ENCODE measurements at regions not wholly inside any gene's neighbourhood (a gene's known extent, or its start where the extent isn't known, plus 50 kb on each side); places are given as distances from the start of the nearest gene placed in this dataset.
A peak's percentile ranks its signal among the peaks of the same experiment; 100 is the strongest.
"Not testable (repeated sequence)": the region's sequence is repeated elsewhere in the genome, so short reads cannot be mapped to it uniquely, and the experiment has no call there.

DNA sequence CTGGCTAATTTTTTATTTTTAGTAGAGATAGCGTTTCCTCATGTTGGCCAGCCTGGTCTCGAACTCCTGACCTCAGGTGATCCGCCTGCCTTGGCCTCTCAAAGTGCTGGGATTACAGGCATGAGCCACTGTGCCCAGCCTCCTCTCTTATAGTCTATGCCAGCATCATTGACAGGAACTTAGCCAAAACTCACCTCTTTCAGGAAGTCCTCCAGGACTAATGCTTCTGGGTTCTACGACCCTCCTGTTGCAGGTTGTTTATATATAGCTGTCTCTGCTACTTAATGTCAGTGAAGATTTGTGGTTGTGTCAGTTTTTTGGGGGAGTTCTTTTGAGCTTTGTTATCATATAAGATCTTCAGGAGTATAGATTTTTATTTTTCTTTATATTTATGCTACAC is 112.1 kb upstream of the CDC42EP3 start:
- no peak for DNase-seq

DNA sequence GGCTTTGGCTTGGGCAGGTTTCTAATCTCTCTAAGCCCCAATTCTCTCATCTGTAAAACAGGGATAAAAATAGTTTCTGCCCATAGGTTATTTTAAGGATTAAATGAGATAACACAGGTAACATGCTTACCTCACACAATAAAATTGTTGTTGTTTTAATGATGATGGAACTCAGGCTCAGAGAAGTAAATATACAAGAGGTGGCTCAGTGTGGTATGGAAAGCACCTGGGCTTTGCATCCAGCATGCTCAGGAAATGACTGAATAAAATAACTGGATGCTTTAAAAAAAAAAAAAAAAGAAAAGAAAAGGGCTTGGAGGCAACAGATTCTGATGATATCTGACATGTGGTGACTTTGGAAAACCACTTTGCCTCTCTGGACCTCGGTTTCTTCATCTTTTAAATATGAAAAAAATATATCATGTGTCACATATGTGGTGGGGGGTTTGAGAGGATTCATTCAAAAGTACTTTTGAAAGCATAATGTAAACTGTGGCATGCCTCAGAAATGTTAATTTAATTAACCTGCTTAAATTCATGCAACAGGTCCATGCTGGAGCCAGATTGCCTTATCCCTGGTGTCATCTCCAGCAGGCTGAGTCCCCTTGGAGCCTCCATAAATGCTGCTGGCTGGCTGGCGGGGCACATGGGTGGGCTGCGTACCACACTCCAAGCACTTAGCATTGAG is 112.8 kb upstream of the CDC42EP3 start:
- DNase-seq: no peak

DNA sequence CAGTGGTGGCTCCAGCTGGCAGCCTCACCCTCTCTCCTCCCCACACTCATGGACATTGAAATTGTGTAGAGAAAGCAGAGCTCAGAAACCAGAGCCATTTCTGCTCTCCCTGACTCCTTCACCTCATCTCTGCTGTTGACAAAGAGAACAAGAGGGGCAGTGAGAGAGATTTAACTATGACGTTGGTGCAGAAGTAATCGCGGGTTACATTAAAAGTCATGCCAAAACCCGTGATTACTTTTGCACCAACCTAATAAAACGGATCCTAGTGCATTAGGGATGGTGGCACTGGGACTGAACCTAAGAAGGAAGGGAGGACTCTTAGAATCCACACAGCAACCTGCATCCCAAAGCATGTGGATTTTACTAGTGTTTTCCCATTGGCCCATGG is 113.3 kb upstream of the CDC42EP3 start:
- no peak for DNase-seq

DNA sequence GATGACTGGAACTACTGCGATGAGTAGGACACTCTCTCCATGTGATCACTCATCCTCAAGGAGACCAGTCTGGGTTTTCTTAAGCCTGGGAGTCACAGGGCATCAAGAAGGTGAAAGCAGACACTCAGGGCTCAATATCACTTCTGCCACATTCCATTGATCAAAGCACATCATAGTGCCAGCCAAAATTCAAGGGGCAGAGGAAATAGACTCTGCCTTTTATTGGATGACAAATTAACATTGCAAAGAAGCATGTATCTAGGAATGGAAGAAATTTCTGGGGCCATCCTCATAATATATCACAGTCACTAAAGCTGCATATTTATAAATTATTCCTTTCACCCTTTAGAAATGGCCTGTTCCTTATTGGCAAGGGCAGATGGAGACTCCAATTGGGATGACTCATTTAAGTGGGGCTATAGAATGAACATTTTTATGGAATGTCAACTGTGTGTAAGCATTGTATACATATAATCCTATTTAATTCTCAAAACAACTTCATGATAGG is 114.8 kb upstream of the CDC42EP3 start:
- no peak for DNase-seq

DNA sequence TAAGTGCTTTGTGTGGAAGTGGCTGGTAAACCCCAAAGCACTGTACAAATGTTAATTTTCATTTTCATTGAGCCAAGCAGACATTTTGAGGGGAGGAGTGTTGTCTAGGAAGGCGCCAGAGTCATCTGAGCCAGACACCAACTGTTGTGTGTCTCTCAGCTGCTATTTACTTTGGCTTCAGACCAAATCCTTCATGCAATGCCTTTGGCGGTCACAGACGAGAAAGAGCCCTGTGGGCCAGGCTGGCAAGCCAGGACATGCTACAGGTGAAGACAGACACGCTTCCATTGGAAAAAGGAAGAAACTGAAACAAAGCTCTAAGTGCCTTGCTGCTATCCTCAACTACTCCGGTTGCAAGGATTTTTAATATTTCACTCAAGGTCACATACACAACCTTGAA is 115.4 kb upstream of the CDC42EP3 start:
- no peak for DNase-seq

DNA sequence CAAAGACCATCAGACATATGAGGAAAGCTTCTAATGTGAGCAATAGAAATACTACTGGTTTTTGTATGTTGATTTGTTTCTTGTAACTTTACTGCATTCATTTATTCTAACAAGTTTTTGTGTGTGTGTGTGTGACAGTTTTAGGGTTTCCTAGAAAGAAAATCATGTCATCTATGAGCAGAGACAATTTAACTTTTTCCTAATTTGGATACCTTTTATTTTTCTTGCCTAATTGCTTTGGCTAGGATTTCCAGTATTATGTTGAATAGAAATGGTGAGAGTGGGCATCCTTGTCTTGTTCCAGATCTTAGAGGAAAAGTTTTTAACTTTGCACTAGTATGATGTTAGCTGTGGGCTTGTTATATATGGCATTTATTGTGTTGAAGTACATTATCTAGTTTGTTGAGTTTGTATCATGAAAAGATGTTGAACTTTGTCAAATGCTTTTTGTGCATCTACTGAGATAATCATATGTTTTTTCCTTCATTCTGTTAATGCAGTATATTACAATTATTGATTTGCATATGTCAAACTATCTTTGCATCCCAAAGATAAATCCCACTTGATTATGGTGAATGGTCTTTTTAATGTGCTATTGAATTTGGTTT is 117.3 kb upstream of the CDC42EP3 start:
- no peak for DNase-seq

DNA sequence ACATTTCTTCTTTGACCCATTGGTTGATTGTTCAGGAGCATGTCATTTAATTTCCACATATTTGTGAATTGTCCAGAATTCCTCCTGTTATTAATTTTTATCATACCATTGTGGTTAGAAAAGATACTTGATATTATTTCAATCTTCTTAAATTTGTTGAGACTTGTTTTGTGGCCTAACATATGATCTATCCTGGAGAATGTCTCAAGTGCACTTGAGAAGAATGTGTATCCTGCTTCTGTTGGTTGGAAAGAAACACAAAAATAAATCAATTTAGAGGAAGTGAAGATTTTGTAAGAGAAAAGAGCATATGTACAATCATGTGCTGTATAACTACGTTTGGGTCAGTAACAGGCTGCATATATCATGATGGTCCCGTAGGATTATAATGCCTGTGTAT is 118.6 kb upstream of the CDC42EP3 start:
- no peak for DNase-seq

DNA sequence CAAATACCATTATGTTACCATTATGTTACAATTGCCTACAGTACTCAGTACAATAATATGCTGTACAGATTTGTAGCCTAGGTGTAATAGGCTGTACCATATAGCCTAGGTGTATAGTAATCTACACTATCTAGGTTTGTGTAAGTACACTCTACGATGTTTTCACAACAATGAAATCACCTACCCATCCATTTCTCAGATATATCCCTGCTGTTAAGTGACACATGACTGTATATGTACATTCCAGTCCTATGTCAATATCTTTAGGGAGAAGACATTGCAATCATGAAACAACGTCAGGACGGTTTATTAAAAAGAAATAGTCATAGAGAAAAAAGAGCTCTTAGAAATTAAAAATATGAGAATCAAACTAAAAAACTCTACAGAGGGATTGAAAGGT is 119.0 kb upstream of the CDC42EP3 start:
- no peak for DNase-seq

DNA sequence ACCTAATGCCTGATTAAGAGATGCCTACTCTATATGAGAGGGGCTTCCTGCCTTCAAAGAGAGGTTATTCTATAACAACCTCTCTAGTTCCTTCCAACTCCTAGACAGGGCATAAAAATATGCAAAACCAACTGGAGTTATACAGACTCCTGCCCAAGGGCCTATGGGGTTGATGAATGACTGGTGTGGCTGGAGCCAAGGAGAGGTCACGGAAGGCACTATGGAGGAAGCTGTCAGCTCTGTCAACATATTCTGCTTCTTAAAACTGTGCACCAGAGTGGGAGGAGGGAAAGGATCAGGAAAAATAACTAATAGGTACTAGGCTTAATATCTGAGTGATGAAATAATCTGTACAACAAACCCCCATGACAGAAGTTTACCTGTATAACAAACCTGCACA is 120.9 kb upstream of the CDC42EP3 start:
- no peak for DNase-seq

DNA sequence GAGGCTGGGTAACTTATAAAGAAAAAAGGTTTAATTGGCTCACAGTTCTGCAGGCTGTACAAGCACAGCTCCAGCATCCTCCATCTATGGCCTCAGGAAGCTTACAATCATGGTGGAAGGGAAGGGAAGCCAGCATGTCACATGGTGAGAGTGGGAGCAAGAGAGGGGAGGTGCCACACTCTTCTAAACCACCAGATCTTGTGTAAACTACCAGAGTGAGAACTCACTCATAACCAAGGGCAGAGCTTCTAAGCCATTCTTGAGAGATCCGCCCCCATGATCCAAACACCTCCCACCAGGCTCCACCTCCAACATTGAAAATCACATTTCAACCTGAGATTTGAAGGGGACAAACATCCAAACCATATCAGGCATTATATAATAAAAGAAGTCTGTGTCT is 121.6 kb upstream of the CDC42EP3 start:
- DNase-seq: no peak

DNA sequence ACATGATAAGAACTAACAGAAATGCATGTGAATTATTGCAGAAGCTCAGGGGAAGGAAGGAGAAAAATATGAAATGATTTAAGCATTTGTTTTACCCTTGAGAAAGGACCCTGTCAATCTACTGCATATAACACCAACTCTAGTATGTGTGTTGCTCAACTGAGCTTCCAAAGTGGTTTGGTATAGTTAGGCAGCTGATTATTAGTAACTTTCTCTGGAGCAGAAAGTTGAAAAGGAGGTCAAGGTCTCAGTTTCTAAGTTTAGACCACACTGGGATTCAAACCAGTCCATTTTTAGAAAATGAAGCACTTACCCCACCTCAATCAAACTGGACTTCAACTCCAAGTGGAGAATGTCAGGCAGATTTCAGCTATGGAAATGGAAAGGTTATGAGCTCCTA is 123.3 kb upstream of the CDC42EP3 start:
- DNase-seq: no peak

DNA sequence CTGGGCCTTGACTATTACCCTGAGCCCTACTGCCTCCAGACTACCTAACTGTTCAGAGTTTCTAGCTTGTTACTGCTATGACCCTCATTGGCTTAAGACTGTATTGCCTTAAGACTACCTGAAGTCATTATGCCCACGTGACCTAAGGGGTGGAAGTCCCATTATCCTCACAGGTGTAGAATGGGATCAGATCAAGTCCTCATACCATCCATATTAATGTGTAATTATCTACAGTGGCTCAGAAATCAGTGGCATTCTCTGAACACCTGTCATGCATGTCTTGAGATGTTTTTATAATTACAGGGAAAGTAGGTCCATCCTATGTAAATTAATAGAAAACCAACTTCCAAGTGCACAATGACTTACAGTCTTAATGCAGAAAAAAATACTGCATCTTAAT is 124.0 kb upstream of the CDC42EP3 start:
- DNase-seq: no peak

DNA sequence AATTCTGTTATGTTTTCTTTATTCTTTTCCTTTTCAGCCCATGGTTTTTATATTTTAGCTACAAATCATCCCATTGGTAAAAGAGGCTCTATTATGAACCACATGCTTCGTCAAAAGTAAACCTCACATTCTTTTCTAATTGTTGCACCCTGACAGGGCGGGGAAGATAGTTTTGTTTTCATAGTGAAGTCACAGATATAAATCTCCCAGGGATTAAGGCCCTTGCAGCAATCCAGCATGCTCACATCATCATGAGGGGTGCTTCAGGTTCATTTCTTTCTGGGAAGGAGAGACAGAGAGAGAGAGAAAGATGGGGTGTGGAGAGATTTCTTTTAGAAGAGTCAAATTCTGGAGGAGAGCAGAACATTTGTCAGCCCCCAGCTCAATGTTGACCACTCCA is 124.5 kb upstream of the CDC42EP3 start:
- DNase-seq: peak; percentile 49

DNA sequence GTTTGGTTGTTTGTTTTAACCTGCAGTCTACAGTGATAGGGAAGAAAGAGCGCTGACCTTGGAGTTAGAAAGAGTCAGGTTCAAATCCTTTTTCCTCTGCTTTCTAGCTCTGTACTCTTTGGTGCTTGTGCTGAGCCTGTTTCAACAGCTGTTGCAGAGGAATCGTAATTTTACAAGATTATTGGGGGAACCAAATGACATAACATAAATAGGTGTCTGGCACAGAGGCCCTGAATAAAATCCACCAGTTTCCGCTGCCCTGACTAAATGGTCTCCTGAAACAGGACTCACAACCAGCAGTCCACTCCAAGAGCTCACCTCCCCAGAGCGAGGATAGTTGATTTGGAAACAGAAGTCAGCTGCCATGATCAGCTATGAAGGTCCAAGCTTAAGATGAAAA is 125.0 kb upstream of the CDC42EP3 start:
- no peak for DNase-seq

DNA sequence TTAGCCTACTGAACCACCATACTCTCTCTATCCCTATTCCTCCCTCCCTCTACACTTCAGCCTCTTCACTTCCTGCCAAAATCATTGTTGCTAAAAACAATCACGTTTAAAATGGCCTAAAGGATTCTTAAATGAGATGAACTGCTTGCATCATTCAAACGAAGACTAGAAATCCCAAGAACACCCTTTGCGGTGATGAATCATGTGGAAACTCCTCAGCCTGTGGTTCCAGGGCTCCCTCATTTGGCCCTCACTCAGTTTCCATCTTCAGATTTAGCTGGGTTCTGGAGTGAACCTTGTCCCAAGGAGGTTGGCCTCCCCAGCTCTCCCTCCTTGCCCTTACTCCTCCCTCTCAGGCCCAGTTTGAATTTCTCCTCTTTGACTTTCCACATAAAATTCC is 125.6 kb upstream of the CDC42EP3 start:
- DNase-seq: no peak

DNA sequence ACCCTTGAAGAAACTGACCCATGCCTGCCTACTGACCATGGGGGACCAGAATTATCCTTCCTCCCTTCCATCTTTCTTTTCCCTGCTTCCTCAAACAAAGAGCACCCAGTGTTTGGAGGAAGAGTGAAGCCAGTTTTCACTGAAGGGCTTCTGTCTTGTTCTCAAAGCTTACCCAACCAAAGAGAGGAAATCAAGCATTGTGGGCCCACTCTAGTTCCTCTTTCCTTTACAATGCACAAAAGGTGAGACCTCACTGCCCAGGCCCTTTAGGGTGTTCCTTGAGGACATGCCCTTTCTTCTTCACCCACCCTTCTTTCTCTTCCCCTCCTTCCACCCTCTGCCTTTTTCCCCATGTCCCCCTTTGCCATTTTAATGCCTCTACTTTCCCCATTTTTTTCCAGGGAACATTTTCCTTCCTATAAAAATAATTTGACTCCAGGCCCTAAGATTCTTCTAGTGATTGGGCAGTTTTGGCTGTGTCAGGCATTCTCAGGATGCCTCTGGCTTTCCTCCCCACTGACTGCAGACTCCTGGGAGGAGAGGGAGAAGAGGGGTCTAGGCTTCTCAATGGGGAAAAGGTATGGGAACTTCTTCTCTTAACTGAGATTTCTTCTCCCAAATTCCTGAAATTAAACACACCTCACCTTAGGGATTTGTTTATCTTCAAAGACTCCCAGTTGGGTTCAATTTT is 126.6 kb upstream of the RMDN2 start:
- no peak for DNase-seq

DNA sequence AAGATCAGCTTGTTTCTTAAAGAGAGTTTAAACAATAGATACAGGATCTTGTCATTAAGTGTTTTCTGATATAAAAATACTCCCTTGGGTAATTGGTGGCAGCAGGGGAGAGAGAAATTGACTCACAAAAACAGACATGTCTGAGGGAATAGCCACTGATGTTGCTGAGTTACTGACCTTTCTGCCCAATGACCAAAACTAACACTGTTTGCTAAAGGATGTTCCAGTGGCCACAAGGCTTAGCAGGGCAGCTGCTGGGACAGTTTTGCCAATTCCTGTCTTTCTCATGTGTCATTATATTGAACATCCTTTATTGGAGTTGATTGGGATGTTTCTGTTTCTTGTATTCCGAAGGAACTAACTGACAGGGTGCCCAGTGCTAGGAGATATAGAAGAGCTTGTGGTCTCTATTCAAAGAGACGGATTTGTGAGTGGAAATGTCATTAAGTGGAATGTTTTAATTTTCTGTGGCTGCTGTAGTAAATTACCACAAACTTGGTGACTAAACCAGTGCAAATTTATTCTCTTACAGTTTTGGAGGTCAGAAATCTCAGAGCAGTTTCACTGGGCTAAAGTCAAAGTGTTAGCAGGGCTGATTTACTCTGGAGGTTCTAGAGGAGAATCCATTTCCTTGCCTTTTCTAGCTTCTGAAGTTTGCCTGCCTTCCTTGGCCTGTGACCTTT is 124.8 kb upstream of the RMDN2 start:
- DNase-seq: no peak

DNA sequence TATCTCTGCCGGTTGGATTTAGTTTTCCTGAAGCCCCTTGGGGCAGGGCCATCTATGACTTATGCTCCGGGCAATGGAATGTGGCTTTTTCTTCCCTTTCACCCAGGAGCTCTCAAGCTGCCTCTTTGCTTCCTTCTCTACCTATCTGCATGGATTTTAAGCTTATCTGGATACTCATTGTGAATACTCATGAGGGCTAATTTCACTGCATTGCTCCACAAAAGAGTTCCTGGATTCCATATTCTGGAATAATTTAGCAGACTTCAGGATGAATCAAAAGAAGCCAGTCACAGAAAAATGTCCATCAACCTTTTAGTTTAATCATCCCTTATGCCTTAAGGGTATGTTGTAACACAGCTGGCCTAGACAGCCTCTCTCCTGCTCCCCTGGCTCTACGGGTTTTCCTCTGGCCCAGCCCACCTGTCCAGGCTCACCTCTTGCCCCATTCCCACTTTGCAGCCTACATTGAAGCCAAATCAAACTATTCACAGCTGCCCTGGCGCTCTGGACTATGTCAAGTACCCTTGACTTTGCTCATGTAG is 122.8 kb upstream of the RMDN2 start:
- DNase-seq: no peak

DNA sequence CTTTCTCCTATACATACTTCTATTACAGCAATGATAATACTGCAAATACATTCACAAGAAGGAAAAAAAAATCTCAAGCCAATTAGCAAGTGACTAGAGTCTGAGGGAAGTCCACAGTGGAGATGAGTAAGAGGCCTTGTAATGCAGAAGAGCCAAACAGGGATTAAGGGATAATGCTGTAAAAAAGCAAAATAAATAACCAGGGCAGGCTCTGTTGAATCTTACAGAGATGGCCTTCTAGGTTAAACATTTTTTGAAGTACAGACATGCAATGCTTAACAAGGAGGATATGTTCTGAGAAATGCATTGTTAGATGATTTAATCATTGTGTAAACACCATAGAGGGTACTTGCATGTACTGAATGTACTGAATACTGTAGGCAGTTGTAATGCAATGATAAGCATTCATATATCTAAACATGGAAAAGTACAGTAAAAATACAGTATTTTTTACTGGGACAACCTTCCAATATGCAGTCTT is 122.1 kb upstream of the RMDN2 start:
- DNase-seq: no peak

DNA sequence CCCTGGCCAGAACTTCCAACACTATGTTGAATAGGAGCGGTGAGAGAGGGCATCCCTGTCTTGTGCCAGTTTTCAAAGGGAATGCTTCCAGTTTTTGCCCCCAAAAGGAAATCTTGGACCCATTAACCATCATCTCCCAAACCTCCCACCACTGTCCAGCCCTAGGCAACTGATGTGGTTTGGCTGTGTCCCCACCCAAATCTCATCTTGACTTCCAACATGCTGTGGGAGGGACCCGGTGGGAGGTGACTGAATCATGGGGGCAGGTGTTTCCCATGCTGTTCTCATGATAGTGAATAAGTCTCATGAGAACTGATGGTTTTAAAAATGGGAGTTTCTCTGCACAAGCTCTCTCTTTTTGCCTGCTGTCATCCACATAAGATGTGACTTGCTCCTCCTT is 119.1 kb upstream of the RMDN2 start:
- not testable (repeated sequence) for DNase-seq

DNA sequence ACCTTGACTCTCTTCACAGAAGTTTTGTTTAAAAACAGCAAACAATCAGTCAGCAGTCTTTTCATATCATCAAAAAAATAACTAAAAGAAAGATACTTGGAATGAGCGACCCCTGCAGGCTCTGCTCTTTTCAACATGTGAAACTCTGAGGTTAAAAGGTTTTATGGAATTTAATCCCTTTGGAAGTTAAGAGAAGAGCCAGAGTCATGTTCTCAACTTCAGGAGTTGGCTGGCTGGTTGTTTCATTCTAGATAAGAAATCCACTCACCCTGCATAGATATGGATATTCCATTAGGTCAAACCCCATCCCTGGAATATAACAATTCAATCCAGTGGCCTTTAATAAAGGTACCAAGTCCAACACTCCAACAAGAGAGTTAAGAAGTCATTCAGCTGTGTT is 115.6 kb upstream of the RMDN2 start:
- DNase-seq: peak; percentile 27

DNA sequence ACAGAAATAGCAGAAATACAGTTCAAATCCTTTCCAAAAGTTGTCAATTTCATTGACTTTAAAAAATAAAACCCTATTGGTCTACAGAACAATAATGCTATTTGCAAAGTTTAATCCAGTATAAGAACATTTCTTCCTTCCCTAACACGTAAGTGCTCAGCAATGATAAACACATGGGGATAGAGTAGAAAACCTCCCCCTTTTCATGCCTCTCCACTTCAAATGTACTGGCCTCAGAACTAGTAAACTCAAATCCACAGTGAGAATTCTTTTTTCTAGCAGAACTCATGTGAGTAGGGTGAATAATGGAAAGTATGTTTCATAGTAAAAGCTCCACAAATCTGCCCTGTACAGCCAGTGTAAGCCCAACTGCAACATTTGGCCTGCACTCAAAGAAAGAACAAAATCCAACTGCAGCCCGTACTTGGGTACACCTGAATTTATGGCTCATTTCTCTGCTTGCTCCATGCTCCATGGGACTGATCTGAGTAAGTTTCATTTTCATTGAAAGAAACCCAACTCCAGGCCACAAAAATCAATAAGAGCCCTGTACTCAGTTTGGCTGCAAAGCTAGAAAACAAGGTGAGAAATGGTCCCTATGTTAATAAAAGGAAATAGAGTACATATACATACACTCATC is 115.0 kb upstream of the RMDN2 start:
- DNase-seq: no peak

DNA sequence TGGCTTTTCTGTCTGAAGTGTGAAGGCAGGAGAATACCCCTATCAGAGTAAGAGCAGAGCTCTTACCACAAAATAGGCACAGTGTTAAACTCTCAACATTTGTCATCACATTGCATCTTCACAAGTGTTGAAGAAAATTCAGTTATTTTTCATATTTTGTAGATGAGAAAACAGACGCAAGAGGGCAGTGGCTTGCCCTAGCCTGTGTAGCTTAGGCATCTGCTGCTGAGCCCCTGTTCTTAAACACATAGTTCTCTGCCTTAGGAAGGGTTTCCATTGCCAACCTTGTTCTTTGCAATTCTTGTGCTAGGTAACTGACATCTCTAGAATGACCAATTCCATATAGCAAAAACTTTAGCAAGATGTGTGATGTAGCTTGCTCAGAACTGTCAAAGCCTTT is 112.7 kb upstream of the RMDN2 start:
- no peak for DNase-seq

Measured in eye (tissue), 1 donor.